Esophagus mucosa (tissue), 1 donor: ENCODE measurements at regions not wholly inside any gene's neighbourhood (a gene's known extent, or its start where the extent isn't known, plus 50 kb on each side); places are given as distances from the start of the nearest gene placed in this dataset.

Experiments
- ATAC-seq: fragments of 200-7000 bp; cut with Tn5 transposase; one replicate; pipeline ENCODE4 v1.9.1; 2020
- donor health status: DM: yes; HTN: yes; CAD: no.

GRCh38 chr10:58140691-58141347 is 126.9 kb downstream of the IPMK start:
- ATAC-seq: no peak

DNA sequence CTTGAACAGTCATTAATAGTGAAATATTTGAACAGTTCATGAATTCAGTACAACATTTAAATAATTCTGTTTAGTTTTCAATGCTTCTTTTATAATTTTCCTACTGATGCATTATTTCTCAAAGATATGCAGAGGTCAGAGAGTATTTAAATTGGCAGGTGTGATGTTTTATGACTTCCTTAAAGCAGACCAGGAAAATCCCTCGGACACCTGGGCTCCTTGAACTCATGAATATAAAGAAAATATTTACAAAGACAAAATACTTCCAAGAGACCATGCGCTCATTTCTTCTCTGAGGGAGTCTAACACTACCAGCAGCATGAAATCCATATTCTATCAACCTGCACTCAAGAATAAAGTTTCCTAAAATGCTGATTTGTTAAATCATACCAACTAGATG is 127.6 kb downstream of the IPMK start:
- ATAC-seq: no peak

GRCh38 chr10:58137813-58138212 is 129.9 kb downstream of the IPMK start:
- ATAC-seq: no peak

DNA sequence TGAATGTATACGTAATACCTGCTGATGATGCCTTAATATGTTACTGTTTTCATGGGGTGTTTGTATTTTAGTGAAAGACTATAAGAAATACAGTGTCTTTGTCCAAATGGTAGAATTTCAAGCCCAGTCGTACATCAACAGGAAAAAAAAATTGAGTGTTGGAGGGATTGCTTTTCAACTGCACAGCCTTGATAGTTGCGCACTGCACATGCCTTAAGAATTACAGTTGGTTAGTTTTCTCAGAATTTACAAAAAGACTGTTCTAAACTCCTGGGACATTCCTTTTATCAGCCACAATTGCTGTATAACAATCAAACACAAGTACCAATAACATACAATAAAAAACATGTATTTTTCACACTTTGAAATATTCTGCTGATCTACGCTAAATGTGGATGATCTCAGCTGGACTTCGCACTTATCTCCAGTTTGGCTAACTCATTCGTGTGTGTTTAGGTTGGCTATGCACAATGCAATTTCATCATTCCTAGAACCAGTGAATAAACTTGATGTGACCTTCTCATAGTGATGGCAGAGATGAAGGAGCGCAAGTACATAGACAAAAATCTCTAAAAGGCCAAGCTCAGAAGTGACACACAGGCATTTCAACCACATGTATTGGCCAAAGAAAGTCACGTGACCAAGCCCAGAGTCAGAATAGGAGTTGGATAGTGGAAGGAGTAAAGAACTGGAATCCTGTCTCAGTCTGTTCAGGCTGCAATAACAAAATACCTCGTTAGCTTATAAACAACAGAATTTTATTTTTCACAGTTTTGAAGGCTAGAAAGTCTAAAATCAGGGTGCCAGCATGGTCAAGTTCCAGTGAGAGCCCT is 152.3 kb downstream of the IPMK start:
- no peak for ATAC-seq

DNA sequence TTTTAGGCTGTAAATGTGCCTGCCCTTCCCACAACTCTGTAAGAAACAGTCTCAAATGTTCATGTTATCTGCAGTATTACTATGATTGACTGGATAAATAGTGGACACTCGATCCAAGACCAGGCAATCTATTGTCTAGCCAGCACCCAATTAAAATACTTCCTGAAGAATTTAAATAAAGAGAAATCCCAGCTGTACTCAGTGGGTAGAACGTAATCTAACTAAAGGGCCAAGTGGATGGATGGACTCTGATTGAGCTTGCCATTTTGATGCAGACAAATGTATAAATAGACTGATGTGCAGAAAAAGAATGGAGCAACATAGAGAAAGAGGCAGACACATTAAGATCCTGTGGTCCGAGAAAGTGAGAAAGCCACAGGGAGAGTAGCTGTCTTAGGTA is 158.0 kb downstream of the IPMK start:
- ATAC-seq: no peak

GRCh38 chr10:58107506-58107905 is 160.2 kb downstream of the IPMK start:
- ATAC-seq: no peak

- ATAC-seq: no peak
These were observed 161.3 kb downstream of the IPMK start for GRCh38 chr10:58106211-58107035.

DNA sequence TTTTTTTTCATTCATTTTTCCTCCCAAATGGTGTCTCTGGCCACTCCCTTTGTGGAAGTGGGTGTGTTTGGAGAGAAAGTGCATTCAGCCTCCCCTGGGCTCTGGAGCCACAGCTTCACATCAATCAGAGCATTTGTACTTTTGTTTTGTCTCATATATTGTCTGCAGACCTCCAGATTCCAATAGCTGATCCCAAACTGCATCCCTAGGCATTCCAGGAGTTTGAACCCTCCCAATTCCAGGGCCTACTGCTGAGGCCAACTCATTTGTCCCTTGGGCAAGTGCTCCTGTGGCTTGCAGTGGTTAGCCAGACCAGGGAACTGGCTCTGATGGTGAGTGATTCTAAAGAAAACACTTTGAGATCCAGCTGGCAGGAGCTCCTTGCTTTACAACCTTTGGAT is 163.3 kb downstream of the IPMK start:
- ATAC-seq: no peak

DNA sequence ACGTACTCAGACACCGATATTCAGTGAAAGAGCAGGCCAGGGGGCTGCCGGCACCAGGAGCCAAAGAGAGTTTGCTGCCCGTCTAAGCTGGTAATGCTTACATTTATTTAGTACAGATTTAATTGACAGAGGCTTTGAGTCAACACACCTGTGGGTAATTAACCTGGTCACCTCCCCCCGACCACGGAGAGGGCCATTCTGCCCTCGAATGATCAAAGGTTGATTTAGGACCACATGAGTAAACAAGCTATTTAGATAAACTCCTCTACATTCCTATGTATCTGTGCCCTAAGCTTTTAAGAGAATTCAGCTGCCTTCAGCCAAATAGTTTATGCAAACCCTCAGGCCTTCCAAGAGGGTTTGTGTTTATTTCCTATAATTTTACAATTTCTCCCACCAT is 164.8 kb downstream of the IPMK start:
- ATAC-seq: no peak

GRCh38 chr10:58101682-58102081 is 166.0 kb downstream of the IPMK start:
- ATAC-seq: no peak

DNA sequence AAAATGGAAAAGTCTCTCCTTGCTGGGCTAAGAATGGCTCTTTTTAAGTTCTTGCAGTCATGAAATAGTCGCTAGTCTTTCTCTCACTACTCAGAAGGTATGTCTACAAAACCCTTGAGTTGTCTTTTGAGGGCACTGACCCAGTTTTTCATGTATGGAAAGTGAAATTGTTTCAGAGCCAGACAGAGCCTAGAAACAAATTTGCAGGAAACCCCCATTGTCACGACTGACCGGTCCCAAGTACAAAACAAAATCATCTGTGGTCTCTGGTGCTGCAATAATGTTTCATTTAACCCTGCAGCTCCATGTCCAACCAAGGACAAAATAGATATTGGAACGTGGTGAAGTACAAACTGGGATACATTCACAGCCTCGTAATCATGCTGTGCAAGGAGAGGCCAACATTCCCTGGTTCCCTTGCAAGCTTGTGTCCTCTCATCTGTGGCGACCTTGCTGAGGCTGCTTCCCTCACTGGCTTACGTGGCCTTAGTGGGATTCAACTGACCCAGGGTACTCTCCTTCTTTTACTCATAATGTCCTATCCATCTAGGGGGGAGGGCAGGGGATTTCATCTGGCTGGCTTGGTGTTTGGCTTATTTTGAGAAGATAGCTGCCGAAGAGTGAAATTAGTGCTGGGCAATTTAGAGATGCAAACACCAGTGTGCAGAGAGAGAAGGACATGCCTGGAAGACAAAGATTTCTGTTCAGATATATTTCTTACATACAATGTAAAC is 172.5 kb downstream of the IPMK start:
- ATAC-seq: no peak

DNA sequence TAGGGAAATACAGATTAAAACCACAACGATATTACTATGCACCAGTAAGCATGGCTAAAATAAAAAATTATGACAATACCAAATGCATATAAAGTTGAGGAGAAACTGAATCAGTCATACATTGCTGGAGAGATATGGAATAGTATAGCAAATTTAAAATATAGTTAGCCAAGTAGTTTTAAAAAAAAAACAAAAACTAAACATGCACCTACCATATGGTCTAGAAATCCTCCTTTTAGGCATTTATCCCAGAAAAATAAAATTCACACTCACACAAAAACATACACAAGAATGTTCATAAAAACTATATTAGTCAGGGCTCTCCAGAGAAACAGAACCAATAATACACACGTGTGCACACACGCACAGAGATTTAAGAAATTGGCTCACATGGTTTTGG is 175.8 kb downstream of the IPMK start:
- no peak for ATAC-seq

- no peak for ATAC-seq
These were observed 178.0 kb downstream of the IPMK start for GRCh38 chr10:58089739-58090138.

GRCh38 chr10:58087896-58088295 is 179.8 kb downstream of the IPMK start:
- ATAC-seq: no peak

DNA sequence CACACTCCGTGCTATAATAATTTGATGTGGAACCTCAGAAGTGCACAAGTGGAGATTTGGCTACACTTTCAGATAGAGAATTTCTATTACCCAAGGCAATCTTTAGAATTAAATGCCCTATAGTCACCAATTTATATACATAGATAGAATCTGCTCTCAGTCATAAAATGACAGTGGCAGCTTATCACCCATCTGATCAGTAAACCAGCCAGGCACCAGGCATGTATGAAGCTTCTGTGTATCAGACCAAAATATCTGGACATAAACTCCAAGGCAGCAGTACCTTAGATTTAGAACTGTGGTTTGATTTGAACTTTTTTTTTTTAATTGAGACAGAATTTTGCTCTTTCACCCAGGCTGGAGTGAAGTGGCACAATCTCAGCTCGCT is 180.9 kb downstream of the IPMK start:
- no peak for ATAC-seq

DNA sequence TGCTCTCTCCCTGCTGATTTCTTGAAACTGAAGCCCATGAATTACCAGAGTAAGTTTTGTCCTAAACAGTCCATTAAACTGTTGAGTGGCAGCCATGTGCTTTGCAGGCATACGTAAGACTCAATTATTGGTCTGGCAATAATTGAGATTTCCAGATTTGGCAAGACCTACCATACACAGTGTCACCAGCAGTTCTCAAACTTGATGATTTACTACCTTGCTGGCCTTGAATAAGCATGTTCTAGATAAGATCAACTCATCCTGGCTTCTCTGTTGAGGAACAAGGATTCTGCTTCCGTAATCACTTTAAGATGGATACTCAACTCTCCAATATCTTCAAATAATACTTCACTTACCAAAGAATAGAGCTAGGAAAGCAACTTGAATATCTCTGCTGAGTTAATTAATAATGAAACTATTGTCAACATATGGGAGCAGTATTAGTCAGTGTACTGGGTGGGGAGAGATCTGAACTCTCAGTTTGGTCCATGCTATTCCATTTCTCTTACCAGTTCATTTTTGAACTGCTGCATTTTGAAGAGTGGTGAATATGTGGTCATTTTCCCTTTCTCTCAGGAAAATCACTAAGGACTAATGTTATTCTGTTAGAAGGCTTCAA is 181.4 kb downstream of the IPMK start:
- no peak for ATAC-seq

DNA sequence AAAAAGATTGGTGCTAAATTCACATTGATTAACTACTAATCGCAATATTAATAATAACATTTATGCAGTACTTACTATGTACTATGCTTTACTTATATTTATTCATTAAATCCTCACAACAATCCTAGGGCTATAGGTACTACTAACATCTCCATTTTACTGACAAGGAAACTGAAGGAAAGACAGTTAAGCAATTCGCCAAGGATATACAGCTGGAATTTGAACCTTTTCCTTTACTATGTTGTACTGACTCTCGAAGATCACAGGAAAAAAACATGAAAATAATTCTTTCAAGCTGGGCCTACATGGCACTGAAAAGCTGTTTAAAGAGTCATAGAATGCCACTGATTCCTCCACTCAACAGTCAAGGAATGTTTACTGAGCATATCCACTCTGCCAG is 185.4 kb downstream of the IPMK start:
- no peak for ATAC-seq

DNA sequence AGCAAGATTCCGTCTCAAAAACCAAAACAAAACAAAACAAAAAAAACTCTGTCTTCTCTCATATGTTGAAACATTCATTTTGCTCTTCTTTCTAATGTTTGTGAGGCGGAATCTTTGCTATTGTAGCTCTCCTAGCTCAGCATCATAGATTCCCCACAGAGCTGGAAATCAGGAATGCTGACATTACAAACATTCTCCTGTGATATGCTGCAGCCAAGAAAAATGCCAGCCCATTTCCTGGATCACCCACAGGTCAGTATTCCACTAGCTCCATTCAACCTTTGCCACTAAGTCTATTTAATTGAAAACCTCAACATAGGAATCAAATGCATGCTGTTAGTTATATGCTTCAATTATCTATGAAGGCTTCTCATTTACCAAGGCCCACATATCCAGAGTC is 186.3 kb downstream of the IPMK start:
- ATAC-seq: no peak

GRCh38 chr10:58079461-58079860 is 188.2 kb downstream of the IPMK start:
- no peak for ATAC-seq

DNA sequence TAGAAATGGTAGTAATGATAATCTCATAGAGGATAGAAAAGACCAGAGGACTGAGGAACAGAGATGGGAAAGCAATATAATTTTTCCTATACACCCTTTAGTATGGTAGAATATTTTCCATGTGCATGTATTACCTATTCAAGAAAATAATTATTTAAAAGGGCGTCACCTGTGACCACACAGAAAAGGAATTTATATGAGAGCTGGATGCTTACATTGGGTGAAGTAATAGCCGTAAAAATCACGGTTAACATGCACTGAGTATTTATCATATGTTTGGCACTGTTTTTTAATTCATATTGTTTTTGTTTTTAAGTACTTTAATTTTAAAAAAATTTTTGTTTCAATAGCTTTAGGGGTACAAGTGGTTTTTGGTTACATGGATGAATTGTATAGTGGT is 195.1 kb downstream of the IPMK start:
- no peak for ATAC-seq

DNA sequence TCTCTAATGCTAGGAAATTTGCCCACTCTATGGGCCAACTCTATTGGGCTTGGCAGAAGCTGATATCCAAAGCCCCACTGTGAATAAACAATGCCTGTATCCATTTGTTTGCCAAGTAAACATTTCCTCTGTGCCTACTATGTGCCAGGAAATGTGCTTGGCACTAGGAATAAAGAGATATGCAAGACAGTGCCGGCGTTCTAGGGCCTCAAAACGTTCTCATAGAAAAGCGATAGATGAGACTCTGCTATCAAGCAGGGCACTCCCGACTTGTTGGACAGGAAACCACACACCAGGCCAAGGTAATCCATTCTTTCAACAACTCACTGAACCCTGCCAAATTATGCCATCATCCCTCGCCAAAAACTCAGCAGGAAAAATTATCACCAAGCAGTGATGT is 196.7 kb downstream of the IPMK start:
- ATAC-seq: no peak

- no peak for ATAC-seq
These were observed 198.9 kb downstream of the IPMK start for GRCh38 chr10:58068809-58069208.
